Eye (tissue), 1 donor: ENCODE measurements at regions not wholly inside any gene's neighbourhood (a gene's known extent, or its start where the extent isn't known, plus 50 kb on each side); places are given as distances from the start of the nearest gene placed in this dataset.

ENCODE experiments used
- DNase-seq: peaks from one replicate; pipeline ENCODE4 v3.0.0-alpha.2; 2015

DNA sequence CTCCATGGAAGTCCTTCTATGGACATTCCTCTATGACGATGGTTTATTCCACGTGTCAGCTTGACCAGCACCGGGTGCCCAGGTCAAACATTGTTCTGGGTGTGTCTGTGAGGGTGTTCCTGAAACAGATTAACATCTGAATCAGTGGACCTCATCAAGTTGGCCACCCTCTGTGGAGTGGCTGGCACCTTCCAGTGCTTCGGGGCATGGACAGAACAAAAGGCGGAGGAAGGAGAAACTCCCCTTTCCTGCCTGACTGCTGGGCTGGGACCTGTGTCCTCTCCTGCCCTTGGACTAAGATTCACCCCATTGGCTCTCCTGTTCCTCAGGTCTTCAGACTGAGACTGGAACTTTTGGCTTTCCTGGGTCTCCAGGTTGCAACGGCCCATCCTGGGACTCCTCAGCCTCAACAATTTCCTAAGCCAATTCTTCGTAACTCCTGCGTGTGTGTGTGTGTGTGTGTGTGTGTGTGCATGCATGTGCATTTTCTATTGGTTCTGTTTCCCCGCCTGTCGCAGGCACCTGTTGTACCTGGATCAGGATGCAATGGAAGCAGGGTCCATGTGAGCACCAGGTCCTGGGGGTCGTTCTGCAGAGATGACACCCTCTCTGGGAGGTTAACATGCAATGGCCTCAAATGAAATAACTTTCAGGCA is 357.2 kb upstream of the SALL3 start:
- DNase-seq, result no peak

DNA sequence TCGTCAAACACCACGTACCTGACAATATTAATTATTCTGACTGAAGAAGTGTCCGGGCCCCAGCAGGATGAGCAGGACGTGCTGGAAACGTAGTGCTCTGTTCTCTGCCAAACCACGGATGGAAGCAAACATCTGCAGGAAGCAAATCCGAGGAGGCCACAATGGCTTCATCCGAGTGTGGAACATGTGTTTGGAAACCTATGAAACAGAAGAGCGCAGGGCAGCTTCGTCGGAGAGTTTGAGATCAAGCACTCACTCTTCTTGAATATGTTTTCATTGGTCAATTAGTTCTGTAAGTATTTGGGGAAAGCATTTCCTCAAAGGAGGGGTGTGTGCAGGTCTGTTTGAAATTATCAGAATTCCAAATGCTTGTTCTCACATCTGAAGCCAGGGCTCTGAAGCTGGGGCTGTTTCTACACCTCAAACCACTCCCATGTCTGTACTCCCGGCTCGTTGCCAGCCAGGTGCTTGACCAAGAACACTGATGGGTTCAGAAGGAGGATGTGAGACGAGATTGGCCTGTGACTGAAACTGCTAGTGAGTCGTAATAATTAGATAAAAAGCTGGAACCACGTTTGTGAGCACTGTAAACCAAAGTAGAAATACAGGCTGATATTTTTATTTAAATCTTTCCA is 356.6 kb upstream of the SALL3 start:
- DNase-seq, result no peak

DNA sequence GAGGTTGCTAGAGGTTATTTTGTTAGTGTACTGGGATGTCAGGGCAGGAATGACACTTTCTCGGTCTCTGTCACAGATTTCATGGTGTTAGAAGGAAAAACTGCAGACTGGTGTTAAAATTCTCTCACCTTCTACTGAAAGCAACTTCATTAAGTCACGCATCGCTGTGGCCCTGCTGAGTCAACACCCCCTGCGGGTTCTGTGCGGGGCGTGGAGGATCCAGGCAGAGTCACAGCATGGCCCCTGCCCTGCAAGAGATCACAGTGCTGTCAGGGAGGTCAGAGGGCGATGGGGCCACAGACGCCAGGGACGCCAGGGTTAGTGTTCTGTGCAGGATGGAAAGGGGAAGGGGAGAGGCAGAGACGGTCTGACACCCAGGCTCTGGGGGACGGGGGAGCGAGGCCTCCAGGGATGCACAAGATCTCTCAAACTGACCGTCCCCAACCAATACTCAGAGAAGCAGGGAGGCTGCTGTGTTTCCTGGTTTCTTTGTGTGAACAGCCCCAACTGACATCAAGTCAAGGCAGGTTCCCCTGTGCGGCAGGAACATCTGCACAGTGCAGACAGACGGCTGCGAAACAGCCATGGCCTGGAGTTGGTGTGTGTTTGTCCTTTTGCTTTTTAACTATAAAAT is 354.9 kb upstream of the SALL3 start:
- no peak for DNase-seq

DNA sequence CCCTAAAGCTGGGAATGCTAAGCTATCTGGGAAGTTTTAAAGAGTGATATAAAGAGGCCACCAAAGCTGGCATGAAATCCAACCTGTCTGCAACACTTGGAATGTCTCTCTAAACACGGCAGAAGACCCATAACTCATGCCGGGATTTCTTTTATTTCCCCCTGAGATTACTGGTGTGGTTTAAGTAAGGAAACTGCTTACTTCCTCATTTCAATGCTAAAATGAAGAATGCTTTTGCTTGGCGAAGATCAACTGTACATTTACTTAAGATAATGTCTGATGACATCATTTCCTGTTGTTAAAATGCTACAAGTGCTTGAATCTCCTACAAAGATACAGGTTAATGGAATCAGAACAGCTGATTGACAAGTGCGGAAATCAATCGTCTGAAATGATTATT is 353.8 kb upstream of the SALL3 start:
- DNase-seq, result no peak

DNA sequence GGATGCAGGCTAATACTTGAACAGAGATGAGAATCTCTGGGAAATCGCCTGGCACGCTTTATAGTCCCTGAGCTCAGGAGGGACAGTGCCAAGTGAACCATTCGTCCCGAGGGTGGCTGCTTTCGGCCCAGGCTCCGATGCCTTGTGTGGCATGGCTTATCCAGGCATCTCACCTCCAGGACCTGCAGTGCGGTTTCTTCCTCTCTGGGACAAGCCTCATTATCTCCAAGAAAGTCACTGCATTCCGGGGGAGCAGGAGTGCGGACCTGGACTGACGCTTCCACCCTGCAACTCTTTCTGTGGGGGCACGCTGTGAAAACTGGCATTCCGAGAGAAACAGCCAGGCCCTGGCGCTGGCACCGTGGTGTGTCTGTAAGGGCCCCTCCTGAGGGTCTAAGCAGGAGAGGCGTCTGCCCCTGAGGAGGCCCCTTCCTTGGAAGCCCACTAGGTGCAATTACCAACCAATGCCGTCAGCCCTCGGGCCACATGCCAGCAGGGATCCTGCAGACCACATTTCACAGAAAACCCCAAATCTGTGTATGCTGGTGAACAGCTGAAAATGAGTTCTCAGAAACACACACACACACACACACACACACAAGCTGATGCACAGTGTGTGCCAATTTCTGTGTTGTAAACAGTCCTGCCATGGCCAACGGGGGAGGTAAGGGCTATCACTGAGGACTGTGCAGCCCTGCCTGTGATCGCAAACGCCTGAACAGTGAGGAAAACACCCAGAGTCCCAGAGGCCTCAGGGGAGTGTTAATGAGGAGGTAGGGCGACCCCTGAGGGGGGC is 351.9 kb upstream of the SALL3 start:
- DNase-seq, result no peak

DNA sequence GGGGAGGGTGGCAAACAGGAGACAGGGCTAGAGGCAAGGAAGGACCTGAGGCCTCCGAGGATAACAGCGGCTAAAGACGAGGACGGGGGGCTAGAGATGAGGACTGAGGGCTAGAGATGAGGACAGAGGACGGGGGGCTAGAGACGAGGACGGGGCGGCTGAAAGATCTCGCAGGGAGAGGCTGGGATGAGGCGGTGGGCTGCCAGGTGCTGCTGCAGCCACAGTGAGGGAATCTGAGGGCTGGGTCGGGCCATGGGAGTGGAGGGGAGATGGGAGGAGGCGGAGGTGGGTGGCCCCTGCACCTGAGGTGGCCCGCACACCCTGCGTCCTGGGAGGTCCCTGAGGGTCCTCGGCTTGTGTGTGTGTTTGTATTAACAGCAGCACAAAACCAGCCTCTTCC is 350.2 kb upstream of the SALL3 start:
- no peak for DNase-seq

DNA sequence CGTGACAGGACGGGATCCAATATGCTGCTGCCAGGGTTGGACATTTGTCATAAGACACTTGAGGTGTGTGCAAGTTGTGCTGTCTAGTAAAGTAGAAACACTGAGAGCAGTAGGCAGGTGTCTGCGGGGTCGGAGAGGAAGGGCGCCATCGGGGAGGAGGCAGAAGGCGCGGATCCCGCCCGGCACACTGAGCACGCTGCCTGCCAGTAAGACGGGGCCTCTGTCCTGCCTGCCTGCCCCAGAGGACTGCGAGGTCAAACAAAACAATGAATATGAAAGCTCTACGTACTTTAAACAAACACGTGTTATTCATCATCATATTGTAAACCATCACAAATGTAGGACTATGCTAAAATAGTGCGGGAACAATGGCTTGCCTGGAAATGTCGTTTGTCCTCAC is 349.3 kb upstream of the SALL3 start:
- DNase-seq, result no peak

DNA sequence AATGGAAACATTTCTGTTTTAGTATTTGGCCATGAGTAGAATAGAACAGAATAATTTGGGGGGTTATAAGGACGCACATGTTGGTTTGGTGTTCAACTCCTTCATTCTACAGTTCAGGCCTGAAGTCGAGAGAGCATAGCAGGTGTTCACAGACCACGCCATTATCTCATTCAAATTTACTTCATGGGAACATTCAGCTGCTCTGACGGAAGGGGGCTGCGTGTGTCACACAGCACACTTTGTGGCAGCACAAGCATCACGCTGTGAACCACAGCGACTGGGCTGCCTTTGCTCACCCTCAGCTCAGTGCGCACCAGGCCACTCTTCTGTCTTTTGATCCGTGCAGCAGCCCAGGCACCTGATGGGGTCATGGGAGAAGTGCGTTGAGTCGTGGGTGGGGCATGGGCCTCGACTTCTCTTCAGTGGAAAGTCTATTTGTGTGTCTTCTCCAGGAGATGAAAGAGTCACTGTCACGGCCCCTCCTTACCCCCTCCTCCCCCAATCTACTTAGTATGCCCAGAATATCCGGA is 348.6 kb upstream of the SALL3 start:
- no peak for DNase-seq

DNA sequence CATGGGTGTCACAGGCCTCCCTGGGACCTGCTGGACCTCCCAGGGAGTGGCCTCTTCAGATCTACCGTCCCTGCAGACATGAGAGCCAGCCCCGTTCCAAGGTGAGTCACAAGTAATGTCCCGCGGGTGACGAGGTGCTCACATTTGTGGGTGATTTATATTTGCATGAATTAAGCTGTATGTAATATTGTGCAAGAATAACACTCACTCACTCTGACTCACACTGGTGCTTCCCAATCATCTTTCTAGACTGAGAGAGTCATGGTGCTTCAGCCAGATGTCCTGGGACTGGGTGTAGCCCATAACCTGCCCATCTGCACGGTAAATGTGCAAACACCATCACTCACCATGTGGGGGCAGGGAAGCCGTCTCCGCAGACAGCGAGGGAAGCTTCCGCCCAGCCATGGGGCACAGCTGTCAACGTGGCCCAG is 347.5 kb upstream of the SALL3 start:
- no peak for DNase-seq

DNA sequence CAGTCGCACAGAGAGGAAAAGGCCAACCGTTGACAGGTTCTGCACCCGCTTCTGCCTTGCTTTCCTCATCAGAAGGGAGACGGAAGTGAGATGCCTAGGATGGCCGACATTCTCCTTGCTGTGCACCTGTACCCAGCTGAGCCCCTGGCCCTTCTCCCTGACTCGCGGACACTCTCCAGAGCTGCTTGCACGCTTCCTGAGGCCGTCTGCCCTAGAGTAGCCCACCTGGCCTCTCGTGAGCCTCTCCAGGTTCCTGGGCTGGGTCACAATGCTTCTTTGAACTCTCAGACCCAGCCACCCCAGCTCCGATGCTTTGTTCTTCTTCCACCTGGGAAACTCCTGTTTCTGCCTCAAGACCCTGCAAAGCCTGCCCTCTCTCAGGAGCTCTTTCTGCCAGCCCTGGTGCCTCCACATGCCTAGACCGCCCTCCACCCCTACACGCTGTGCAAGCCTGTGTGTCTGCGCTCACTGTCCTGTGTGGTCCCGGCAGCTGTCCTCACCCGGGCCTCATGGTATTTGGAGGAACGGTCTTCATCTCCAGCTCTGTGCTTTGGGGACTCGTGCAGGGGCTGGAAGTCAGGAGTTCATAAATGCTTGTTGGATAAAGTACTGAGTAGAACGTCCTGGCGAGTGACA is 345.4 kb upstream of the SALL3 start:
- no peak for DNase-seq

DNA sequence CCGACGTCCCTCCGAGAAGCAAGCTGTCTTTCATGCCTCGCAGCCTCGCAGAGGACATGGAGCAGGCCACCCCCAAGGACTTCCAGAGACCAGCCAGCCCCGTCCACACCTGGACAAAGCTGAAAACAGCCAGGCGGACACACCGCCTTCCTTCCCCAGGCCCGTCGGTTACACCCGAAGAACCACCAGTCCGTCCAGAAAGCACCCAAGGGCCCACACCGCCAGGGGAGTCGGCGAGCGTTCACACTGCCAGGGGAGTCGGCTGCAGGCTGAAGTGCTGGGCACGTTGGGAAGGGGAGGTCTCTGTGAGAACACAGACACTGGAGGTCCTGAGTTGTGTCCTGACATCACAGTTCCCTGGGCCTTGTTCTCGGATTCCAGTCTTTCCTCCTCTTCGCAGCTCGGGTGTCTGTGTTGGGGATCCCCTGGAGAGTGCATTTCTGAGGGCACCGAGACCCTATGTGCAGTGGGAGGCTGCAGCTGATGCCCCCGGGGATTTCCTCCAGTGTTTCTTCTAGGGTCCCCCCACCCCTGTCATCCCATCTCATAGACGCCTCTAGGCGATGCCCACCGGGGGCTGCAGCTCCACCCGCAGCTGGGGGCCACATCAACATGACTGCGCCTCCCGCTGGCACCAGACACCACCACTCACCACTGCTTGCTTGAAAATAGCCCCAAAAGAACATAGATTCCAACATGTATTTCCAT is 344.4 kb upstream of the SALL3 start:
- DNase-seq, result no peak

DNA sequence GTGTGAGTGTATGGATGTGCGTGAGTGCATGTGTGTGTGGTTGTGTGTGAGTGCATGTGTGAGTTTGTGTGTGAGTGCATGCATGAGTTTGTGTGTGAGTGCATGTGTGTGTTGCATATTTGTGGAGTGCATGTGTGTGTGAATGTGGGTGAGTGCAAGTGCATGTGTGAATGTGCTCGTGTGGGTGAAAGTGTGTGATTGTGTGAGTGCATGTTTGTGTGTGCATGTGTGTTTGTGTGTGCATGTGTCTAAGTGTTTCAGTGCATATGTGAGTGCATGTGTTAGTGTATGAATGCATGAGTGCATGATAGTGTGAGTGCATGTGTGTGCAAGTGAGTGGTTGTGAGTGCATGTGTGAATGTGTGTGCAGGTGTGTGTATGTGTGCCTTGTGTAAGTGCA is 343.4 kb upstream of the SALL3 start:
- no peak for DNase-seq

DNA sequence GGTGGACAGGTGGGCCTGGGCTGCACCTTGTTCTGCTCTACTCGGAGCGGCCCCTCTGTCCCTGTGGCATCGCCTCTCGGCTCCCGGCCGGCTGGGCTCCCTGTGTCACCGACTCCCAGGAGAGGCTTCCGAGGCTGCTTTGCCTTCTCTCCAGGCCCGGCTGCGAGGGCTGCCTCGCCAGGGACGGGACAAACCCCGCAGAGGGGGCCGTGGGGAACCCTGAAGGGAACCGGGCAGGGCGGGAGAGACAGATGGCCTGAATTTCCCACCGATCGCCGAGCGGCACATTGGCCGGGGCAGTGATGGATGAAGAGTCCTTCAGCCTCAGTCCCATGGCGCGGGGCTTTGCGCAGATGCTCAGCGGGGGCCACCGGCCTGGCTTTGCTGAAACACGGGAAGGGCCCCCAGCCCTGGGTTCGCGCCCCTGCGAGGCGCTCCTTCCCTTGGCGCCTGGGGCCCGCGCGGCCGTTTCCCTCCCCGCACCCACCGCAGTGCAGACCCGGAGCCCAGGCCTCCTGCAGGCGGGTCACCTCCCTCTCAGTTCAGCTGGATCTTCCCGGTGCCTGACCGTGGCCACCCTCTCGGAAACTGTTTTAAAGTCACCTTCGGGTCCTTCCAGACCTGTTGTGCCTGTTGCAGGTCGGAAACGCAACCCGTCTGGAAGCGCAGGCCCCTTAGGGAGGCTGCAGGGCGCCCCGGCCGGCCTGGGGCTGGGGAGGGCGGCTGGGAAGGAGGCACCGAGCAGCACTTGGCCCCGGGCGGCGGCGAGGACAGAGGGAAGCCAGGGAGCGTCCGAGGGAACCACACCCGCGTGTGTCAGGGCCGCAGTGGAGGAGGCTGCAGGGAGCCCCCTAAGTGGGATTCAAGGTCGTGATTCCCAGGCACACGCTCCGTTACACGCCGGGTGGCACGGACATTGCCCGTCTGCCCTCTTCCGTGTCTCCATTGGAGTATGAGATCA is 341.9 kb upstream of the SALL3 start:
- DNase-seq, result no peak

DNA sequence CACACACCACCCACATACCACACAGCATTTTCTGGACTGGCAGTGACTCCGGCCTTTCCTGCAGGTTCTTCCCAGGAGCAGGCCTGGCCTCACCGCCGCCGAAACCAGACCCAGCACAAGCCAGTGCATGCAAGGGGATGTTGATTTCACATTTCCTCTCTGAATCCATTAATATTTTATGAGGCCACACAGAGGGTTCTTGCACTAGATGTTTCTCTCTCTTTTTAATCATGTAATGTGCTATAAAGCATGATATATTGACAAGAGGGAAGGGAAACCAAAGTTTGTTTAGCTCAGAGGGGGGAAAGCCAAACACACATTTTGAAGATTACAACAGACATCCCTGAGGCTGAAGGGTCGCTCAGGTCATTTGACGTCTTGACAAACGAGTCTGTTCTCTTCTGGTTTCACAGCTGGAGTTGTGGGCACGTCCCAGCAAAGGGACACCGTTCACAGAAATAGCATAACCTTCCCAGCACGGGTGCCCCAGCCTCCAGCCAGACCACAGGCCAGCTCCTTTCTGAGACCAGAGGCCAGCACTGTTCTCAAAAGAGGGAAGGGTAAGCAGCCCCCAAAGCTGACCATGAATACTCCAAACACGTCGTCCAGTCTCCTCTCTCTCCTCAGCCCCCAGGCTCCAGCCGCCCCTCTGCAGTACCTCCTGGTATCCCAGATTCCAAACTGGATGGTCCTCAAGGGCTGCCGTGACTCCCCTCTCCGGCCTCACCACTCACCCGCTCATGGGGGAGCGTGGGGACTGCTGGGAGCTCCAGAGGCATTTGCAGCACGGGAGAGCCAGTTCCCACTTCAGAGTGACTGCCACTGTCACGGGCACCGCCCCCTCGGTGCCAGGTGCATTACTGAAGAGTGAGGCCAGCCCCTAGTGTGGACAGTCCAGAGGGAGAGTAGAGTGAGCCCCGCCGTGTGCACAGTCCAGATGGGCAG is 340.3 kb upstream of the SALL3 start:
- peak; percentile 42 for DNase-seq

DNA sequence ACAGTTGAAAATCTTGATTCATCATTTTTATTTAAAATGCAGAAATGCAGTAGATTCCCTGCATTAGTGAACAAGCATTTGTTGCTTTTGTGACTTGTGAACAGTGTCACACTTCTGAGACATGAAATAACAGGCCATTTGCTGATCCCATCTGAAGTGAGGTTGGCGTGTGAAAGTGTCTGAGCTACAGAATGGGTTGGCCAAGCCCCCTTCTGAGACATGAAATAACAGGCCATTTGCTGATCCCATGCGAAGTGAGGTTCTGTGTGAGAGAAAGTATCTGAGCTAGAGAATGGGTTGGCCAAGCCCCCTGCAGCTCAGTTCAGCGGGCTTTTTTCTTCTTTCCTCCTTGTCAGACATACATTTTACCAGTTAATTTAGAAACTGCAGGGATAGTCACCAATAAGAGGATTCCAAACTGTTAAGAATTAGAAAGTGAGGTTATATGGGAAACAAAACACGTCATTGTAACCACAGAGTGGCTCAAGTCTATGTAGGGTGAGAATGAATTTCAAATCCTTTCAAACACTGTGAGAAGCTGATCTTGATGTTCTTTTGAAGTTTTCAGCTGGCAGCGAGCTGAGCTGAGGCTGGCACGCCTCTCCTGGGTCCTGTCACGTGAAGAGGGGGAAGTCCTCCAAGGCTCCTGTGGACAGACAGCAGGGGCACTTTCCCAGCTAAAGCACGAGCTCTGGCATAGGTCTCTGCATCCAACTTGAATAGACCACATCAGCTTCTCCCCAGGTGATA is 339.2 kb upstream of the SALL3 start:
- DNase-seq, result no peak

DNA sequence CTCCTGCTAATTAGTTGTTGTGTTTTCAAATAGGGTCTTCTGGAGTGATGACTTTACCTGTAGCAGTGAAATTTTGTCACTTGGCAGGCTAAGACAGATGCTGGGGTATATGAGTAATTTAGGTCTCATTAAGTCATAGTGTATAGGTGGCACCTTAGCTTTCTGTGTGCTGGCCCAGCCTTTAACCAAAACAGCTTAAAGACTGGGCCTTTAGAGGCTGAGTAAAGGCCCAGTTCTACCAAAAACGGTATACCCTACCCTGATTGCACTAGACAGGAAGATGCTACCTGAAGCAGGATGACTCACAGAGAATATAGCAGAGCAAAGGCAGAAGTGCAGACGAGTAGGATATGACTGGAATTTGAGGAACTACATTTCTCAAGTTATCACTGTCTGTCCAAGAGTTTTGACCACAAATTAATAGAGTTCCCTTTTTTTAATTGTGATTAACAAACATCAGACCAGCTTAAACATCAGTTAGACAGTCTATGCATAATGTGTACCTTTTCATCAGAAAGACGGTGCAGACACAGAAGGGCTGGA is 337.9 kb upstream of the SALL3 start:
- no peak for DNase-seq

DNA sequence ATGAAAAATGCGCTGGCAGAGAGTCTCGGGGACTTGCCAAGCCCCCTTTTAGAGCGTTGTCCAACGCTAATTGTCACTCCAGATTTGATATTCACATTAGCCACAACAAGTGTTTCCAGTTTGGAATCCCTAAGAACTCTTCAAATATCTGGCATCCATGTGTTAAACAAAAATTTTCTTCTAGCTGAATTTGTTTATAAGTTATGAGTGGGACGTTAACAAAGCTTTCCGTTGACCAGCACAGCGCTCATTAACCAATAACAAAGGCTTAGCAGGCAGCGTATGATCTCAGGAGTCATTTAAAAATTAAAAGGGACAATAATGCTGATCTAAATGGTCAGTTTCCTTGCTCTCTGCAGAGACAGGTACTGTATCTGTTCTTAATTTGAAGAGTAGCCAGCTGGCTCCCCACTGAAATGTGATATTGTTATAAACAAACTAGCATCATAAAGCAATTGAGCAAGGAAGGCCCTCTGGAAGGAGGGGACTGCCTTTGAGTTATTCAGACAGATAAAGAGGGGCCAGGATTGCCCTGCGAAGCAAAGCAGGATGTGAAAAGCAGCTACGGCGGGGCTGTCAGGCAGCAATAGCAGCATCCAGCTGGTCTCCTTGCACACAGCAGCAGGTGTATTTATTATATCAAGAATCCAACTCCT is 337.2 kb upstream of the SALL3 start:
- DNase-seq, result peak; percentile 76

DNA sequence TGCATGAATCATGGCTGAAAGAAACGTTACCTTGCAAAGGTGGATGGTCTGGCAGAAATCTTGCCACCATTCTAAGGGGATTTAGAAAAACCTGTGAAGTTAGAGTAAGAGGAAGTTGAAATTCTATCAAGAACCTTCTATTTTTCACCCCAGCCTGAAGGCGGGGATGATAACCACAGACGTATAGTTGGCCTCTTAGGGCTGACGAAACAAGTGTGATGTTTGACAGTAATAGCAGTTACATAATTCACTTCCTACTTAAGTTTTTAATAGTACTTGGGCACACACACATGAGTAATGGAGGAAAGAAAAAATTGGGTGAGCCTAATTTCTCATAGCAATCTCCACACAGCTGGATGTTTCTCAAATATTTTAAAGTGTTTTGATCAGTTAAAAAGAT is 336.6 kb upstream of the SALL3 start:
- DNase-seq, result no peak
